ENCODE measurements at regions not wholly inside any gene's neighbourhood (a gene's known extent, or its start where the extent isn't known, plus 50 kb on each side); places are given as distances from the start of the nearest gene placed in this dataset.

DNA sequence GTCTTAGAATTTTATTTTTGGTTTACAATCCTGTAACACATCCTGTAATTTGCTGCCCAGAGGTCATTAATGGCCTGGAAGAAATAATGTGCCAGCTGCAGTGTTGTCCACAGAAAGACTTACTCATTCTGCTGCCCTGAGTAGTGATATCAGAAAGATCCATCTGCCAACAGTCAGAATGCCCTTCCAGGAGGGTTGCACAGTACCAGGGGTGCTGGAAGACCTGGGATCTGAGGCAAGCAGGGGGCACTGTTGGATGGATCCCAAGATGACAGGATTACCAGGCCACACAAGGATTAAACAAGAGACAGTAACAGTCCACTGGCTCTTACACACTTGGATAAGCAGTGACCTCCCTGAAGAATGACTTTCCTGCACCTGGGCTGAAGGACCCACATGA lies 93.8 kb upstream of the TOP3B start:
- TF ChIP-seq YY1 (IDR thresholded peaks at IDR 0.05; ENCODE audit: extremely low read depth, insufficient replicate concordance, low read depth, low read length) (no peak), ZBTB33 (IDR thresholded peaks at IDR 0.05; ENCODE audit: extremely low read depth, insufficient replicate concordance, low read length) (no peak), CEBPB (IDR thresholded peaks at IDR 0.05; ENCODE audit: low read depth) (no peak), MAX (IDR thresholded peaks at IDR 0.05) (no peak), POLR2A (IDR thresholded peaks at IDR 0.05; ENCODE audit: borderline replicate concordance, extremely low read depth, insufficient read depth, insufficient read length) (no peak), EZH2 (IDR thresholded peaks at IDR 0.05) (no peak)
- TF ChIP-seq, protein P1, sequence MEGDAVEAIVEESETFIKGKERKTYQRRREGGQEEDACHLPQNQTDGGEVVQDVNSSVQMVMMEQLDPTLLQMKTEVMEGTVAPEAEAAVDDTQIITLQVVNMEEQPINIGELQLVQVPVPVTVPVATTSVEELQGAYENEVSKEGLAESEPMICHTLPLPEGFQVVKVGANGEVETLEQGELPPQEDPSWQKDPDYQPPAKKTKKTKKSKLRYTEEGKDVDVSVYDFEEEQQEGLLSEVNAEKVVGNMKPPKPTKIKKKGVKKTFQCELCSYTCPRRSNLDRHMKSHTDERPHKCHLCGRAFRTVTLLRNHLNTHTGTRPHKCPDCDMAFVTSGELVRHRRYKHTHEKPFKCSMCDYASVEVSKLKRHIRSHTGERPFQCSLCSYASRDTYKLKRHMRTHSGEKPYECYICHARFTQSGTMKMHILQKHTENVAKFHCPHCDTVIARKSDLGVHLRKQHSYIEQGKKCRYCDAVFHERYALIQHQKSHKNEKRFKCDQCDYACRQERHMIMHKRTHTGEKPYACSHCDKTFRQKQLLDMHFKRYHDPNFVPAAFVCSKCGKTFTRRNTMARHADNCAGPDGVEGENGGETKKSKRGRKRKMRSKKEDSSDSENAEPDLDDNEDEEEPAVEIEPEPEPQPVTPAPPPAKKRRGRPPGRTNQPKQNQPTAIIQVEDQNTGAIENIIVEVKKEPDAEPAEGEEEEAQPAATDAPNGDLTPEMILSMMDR (IDR thresholded peaks at IDR 0.05 in 2 of 3, conservative IDR thresholded peaks at IDR 0.05 in 1 of 3; ENCODE audit: borderline replicate concordance in 1 of 3, insufficient read depth in 1 of 3, low read depth in 2 of 3, low read length in 2 of 3), result no peak
- TF ChIP-seq, protein P2, sequence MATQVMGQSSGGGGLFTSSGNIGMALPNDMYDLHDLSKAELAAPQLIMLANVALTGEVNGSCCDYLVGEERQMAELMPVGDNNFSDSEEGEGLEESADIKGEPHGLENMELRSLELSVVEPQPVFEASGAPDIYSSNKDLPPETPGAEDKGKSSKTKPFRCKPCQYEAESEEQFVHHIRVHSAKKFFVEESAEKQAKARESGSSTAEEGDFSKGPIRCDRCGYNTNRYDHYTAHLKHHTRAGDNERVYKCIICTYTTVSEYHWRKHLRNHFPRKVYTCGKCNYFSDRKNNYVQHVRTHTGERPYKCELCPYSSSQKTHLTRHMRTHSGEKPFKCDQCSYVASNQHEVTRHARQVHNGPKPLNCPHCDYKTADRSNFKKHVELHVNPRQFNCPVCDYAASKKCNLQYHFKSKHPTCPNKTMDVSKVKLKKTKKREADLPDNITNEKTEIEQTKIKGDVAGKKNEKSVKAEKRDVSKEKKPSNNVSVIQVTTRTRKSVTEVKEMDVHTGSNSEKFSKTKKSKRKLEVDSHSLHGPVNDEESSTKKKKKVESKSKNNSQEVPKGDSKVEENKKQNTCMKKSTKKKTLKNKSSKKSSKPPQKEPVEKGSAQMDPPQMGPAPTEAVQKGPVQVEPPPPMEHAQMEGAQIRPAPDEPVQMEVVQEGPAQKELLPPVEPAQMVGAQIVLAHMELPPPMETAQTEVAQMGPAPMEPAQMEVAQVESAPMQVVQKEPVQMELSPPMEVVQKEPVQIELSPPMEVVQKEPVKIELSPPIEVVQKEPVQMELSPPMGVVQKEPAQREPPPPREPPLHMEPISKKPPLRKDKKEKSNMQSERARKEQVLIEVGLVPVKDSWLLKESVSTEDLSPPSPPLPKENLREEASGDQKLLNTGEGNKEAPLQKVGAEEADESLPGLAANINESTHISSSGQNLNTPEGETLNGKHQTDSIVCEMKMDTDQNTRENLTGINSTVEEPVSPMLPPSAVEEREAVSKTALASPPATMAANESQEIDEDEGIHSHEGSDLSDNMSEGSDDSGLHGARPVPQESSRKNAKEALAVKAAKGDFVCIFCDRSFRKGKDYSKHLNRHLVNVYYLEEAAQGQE (IDR thresholded peaks at IDR 0.05; ENCODE audit: low read depth), result no peak
